ENCODE measurements at regions not wholly inside any gene's neighbourhood (a gene's known extent, or its start where the extent isn't known, plus 50 kb on each side); places are given as distances from the start of the nearest gene placed in this dataset.

DNA sequence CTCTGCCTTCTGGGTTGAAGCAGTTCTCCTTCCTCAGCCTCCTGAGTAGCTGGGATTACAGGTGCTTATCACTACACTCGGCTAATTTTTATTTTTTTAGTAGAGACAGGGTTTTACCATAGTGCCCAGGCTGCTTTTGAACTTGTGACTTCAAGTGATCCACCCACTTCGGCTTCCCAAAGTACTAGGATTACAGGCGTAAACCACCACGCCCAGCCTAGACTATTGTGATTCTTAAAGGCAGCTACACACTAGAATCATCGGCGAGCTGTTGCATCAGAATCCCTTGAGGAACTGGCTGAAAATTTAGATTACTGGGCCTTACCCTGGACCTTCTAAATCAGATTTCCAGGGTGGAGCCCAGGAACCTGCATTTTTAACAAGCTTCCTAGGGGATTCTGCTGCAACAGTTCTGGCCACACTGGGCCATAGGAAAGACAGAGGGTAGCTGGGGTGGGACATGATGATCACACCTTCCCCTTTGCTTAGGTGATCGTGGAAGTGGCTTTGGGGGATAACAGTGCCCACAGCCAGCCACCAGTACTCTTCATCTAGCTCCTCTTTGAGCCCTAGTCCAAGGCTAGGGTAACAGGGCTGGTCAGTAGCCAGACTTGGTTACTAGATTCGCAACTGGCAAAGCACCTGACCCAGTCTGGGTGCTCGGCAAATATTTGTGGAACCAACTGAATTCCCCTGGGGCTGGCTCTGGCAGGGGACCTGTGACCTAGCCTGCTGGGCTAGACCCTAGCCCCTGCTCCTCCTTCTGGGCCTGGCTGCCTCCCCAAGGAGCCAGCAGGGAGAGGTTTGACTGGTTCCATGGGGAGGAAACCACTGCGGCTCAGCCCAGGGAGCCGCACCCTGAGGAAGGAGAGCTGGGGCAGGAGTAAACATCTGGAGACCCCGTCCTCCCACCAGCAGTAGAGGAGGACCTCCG lies 67.1 kb upstream of the DUSP5 start:
- Histone ChIP-seq H3K36me3 (ENCODE audit: control insufficient read depth in 2 of 2, extremely low read depth in 1 of 2, insufficient read depth in 2 of 2, low read length in 2 of 2) (no peaks in the 10 kb centered on the region), H3K9me1 (ENCODE audit: control insufficient read depth, extremely low read depth, insufficient read depth, low read length) (no peaks in the 10 kb centered on the region), H3K4me2 (ENCODE audit: control insufficient read depth, extremely low read depth, insufficient read depth, low read depth, low read length) (no peak overlapping the region), H3K9ac (ENCODE audit: control insufficient read depth, extremely low read depth, insufficient read depth, low read length) (no peak overlapping the region), H3K79me2 (ENCODE audit: control insufficient read depth, insufficient read depth, low read length) (no peaks in the 10 kb centered on the region), H3K9me3 (ENCODE audit: control insufficient read depth, low read depth, low read length) (no peaks in the 10 kb centered on the region), H3K4me3 (ENCODE audit: control insufficient read depth in 2 of 3, extremely low read depth in 1 of 3, insufficient read depth in 2 of 3, low read depth in 1 of 3, low read length in 3 of 3) (no peak overlapping the region), H3K27me3 (ENCODE audit: control insufficient read depth, extremely low read depth, insufficient read depth, low read length) (no peaks in the 10 kb centered on the region), H4K20me1 (ENCODE audit: control insufficient read depth, extremely low read depth, insufficient read depth, low read length) (no peaks in the 10 kb centered on the region), H3K27ac (ENCODE audit: control insufficient read depth, insufficient read depth, low read length) (no peak overlapping the region), H2AFZ (ENCODE audit: control insufficient read depth, low read length) (no peak overlapping the region), H3K4me1 (ENCODE audit: control insufficient read depth, extremely low read depth, insufficient read depth, low read length) (peaks cover 23% of the 10 kb centered on the region)
- FAIRE-seq (no peak), DNase-seq (ENCODE audit: low read depth, low spot score) (no peak)
- dilution Hi-C loops (cut with MboI; ENCODE audit: extremely low pct_ligation_motif_present, low sequenced_read_pairs): no loop called here
- TF ChIP-seq, protein P1, sequence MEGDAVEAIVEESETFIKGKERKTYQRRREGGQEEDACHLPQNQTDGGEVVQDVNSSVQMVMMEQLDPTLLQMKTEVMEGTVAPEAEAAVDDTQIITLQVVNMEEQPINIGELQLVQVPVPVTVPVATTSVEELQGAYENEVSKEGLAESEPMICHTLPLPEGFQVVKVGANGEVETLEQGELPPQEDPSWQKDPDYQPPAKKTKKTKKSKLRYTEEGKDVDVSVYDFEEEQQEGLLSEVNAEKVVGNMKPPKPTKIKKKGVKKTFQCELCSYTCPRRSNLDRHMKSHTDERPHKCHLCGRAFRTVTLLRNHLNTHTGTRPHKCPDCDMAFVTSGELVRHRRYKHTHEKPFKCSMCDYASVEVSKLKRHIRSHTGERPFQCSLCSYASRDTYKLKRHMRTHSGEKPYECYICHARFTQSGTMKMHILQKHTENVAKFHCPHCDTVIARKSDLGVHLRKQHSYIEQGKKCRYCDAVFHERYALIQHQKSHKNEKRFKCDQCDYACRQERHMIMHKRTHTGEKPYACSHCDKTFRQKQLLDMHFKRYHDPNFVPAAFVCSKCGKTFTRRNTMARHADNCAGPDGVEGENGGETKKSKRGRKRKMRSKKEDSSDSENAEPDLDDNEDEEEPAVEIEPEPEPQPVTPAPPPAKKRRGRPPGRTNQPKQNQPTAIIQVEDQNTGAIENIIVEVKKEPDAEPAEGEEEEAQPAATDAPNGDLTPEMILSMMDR (optimal IDR thresholded peaks at IDR 0.05 in 1 of 3, IDR thresholded peaks at IDR 0.05 in 1 of 3, conservative IDR thresholded peaks at IDR 0.05 in 1 of 3; ENCODE audit: extremely low read depth in 1 of 3, insufficient read depth in 2 of 3, low read length in 3 of 3): no peak
- no peak for TF ChIP-seq EZH2 (IDR thresholded peaks at IDR 0.05; ENCODE audit: low read length)

DNA sequence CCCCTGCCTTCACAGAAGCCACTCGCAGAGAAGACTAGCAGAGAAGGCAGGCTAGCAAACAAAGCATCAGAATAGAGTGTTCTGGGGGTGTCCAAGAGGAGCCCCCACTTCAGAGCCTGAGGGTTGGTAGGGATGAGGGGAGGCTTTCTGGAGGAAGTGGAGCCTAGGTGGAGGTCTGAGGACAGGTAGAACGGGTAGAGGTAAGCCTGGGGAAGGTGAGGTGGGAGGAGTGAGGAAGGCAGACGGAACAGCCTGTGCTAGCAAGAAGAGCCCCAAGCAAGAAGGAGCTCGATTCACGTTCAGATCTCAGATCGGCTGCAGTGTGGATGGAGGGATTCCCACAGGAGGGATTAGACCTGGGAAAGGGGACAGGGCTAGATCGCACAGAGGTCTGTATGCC lies 66.0 kb upstream of the DUSP5 start:
- peak; percentile 39 for FAIRE-seq
- DNase-seq (ENCODE audit: low read depth, low spot score): no peak
- H3K27me3 ChIP-seq (ENCODE audit: control insufficient read depth, extremely low read depth, insufficient read depth, low read length): no peaks in the 10 kb centered on the region
- H4K20me1 ChIP-seq (ENCODE audit: control insufficient read depth, extremely low read depth, insufficient read depth, low read length): no peaks in the 10 kb centered on the region
- peaks cover 21% of the 10 kb centered on the region for H3K4me1 ChIP-seq (ENCODE audit: control insufficient read depth, extremely low read depth, insufficient read depth, low read length)
- TF ChIP-seq EZH2 (IDR thresholded peaks at IDR 0.05; ENCODE audit: low read length): no peak
- TF ChIP-seq, protein P1 (optimal IDR thresholded peaks at IDR 0.05 in 1 of 3, IDR thresholded peaks at IDR 0.05 in 1 of 3, conservative IDR thresholded peaks at IDR 0.05 in 1 of 3; ENCODE audit: extremely low read depth in 1 of 3, insufficient read depth in 2 of 3, low read length in 3 of 3): no peak
- H3K9ac ChIP-seq (ENCODE audit: control insufficient read depth, extremely low read depth, insufficient read depth, low read length): no peak overlapping the region
- H3K36me3 ChIP-seq (ENCODE audit: control insufficient read depth in 2 of 2, extremely low read depth in 1 of 2, insufficient read depth in 2 of 2, low read length in 2 of 2): no peaks in the 10 kb centered on the region
- H3K4me2 ChIP-seq (ENCODE audit: control insufficient read depth, extremely low read depth, insufficient read depth, low read depth, low read length): peak overlapping the region; percentile 3
- peak overlapping the region; percentile 61 for H2AFZ ChIP-seq (ENCODE audit: control insufficient read depth, low read length)
- H3K79me2 ChIP-seq (ENCODE audit: control insufficient read depth, insufficient read depth, low read length): no peaks in the 10 kb centered on the region
- no peaks in the 10 kb centered on the region for H3K9me3 ChIP-seq (ENCODE audit: control insufficient read depth, low read depth, low read length)
- H3K4me3 ChIP-seq (ENCODE audit: control insufficient read depth in 2 of 3, extremely low read depth in 1 of 3, insufficient read depth in 2 of 3, low read depth in 1 of 3, low read length in 3 of 3): no peak overlapping the region
- H3K27ac ChIP-seq (ENCODE audit: control insufficient read depth, insufficient read depth, low read length): no peak overlapping the region
- no peaks in the 10 kb centered on the region for H3K9me1 ChIP-seq (ENCODE audit: control insufficient read depth, extremely low read depth, insufficient read depth, low read length)
- dilution Hi-C loops (cut with MboI; ENCODE audit: extremely low pct_ligation_motif_present, low sequenced_read_pairs): no loop called here

Measured in keratinocyte (primary cell).